ENCODE measurements at regions not wholly inside any gene's neighbourhood (a gene's known extent, or its start where the extent isn't known, plus 50 kb on each side); places are given as distances from the start of the nearest gene placed in this dataset.

DNA sequence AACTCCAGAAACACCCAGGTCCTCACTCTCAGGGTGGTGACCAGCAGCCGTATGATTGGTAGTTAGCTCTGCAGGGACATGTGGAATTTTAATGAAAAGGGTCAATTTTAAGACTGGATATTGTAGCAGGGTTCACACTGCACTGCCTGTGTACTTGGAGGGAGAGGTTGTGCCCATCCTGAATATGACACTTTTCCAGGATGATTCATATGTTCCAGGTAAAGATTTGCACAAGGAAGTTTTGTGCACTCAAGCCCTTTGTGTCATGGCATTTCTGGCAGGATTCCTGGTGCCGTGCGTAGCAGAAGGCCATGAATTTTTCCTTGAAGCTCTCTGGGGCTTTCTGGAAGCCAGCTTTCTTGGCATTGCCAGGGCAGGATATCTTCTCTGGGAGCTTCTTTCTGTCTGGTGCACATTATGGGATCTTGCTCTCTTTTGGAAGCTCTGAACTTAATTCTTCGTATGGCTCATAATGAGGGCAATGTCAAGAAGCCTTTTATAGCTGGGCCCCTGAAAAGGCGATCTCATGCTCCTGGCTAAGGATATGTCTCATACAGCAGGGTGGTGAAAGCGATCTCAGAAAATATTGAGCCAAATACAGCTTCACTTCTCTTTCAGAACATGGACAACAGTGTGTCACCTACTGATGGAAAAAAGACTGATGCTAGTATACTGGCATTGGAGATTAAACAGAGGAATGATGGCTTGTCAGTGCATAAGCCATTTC lies 1133.9 kb downstream of the AACS start:
- no peak overlapping the region for H3K27ac Mint-ChIP-seq
- TF ChIP-seq EZH2 (IDR thresholded peaks at IDR 0.05; ENCODE audit: borderline replicate concordance, insufficient read depth, low read depth, low read length, poor library complexity, severe bottlenecking) = no peak
- TF ChIP-seq, protein P1, sequence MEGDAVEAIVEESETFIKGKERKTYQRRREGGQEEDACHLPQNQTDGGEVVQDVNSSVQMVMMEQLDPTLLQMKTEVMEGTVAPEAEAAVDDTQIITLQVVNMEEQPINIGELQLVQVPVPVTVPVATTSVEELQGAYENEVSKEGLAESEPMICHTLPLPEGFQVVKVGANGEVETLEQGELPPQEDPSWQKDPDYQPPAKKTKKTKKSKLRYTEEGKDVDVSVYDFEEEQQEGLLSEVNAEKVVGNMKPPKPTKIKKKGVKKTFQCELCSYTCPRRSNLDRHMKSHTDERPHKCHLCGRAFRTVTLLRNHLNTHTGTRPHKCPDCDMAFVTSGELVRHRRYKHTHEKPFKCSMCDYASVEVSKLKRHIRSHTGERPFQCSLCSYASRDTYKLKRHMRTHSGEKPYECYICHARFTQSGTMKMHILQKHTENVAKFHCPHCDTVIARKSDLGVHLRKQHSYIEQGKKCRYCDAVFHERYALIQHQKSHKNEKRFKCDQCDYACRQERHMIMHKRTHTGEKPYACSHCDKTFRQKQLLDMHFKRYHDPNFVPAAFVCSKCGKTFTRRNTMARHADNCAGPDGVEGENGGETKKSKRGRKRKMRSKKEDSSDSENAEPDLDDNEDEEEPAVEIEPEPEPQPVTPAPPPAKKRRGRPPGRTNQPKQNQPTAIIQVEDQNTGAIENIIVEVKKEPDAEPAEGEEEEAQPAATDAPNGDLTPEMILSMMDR (IDR thresholded peaks at IDR 0.05) = no peak
- Histone ChIP-seq H3K36me3 (replicated peaks in 1 of 2; ENCODE audit: control extremely low read depth in 1 of 2, control insufficient read depth in 1 of 2, extremely low read depth in 1 of 2, insufficient read depth in 2 of 2, low read length in 1 of 2) (no peaks in the 10 kb centered on the region), H3K27ac (ENCODE audit: low read length in 2 of 2) (no peak overlapping the region), H3K9me3 (ENCODE audit: control extremely low read depth in 1 of 3, control insufficient read depth in 2 of 3, insufficient read depth in 1 of 3, low read length in 2 of 3) (peaks cover 0 to 7% (median 0%) of the 10 kb centered on the region in 3 donors), H3K79me2 (ENCODE audit: control insufficient read depth, insufficient read depth, low read length) (no peaks in the 10 kb centered on the region), H4K20me1 (ENCODE audit: control insufficient read depth, insufficient read depth, low read length, poor library complexity, severe bottlenecking) (no peaks in the 10 kb centered on the region), H3K27me3 (replicated peaks in 1 of 4; ENCODE audit: control extremely low read depth in 1 of 4, control insufficient read depth in 3 of 4, insufficient read depth in 4 of 4, low read length in 3 of 4) (no peaks in the 10 kb centered on the region), H2AFZ (ENCODE audit: insufficient read depth, low read depth, low read length, poor library complexity, severe bottlenecking) (no peak overlapping the region), H3K4me3 (ENCODE audit: control extremely low read depth in 1 of 5, extremely low read depth in 1 of 5, insufficient read depth in 1 of 5, low read depth in 2 of 5, low read length in 4 of 5) (no peak overlapping the region), H3K9ac (ENCODE audit: low read length) (no peak overlapping the region), H3K4me1 (ENCODE audit: control insufficient read depth in 2 of 2, insufficient read depth in 2 of 2, low read length in 2 of 2) (no peaks in the 10 kb centered on the region), H3K4me2 (replicated peaks; ENCODE audit: low read depth, low read length, poor library complexity, severe bottlenecking) (no peak overlapping the region)
- 85% methylated on average over 2 of the region's 6 CpGs for WGBS (ENCODE audit: insufficient coverage)
- ChIA-PET POLR2A (no interaction called here), CTCF (no interaction called here)
- H3K4me1 Mint-ChIP-seq = no peaks in the 10 kb centered on the region
- H3K4me3 Mint-ChIP-seq = no peak overlapping the region
- H3K27me3 Mint-ChIP-seq = no peaks in the 10 kb centered on the region
- H3K9me3 Mint-ChIP-seq (ENCODE audit: insufficient read depth) = no peaks in the 10 kb centered on the region
- no peak for DNase-seq
- no peak for ATAC-seq (ENCODE audit: low read depth)
- intact Hi-C loops (cut with micrococcal nuclease) = no loop called here

DNA sequence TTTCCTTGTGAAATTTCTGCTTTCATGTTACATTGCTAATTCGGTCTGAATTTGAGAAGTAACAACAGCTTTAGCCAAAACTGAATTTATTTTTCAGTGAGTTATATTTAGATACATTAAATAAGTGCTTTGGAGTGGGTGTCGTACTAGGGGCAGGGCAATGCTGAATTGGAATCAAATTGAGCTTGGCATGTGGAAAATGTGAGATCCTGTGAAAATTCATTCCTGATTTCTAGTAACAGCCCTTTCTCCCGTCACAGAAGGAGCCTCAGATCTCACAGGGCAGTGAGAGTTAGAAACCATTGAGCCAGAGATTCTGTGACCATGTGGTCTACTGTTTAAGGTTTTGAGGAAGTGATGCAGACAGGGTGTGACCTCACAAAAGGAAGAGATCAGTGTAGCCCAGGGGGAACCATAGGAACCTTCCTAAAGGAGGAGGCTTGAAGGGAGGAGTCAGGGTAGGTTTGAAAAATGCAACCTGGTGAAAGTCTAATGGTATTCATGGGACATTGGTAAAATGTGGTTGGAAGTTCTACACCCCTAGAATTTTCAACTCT lies 1136.8 kb downstream of the AACS start:
- peaks cover 0 to 8% (median 0%) of the 10 kb centered on the region in 3 donors for H3K9me3 ChIP-seq (ENCODE audit: control extremely low read depth in 1 of 3, control insufficient read depth in 2 of 3, insufficient read depth in 1 of 3, low read length in 2 of 3)
- H3K27ac ChIP-seq (ENCODE audit: low read length in 2 of 2) = no peak overlapping the region
- Mint-ChIP-seq H3K27me3 (no peaks in the 10 kb centered on the region), H3K9me3 (ENCODE audit: insufficient read depth) (no peaks in the 10 kb centered on the region), H3K4me3 (no peak overlapping the region), H3K4me1 (no peaks in the 10 kb centered on the region), H3K27ac (no peak overlapping the region)
- no peaks in the 10 kb centered on the region for H3K27me3 ChIP-seq (replicated peaks in 1 of 4; ENCODE audit: control extremely low read depth in 1 of 4, control insufficient read depth in 3 of 4, insufficient read depth in 4 of 4, low read length in 3 of 4)
- H3K4me3 ChIP-seq (ENCODE audit: control extremely low read depth in 1 of 5, extremely low read depth in 1 of 5, insufficient read depth in 1 of 5, low read depth in 2 of 5, low read length in 4 of 5) = no peak overlapping the region
- no peaks in the 10 kb centered on the region for H4K20me1 ChIP-seq (ENCODE audit: control insufficient read depth, insufficient read depth, low read length, poor library complexity, severe bottlenecking)
- H3K79me2 ChIP-seq (ENCODE audit: control insufficient read depth, insufficient read depth, low read length) = no peaks in the 10 kb centered on the region
- DNase-seq = no peak
- CTCF ChIA-PET = no interaction called here
- no peaks in the 10 kb centered on the region for H3K36me3 ChIP-seq (replicated peaks in 1 of 2; ENCODE audit: control extremely low read depth in 1 of 2, control insufficient read depth in 1 of 2, extremely low read depth in 1 of 2, insufficient read depth in 2 of 2, low read length in 1 of 2)
- no peak for ATAC-seq (ENCODE audit: low read depth)
- no peak overlapping the region for H3K9ac ChIP-seq (ENCODE audit: low read length)
- no peak overlapping the region for H2AFZ ChIP-seq (ENCODE audit: insufficient read depth, low read depth, low read length, poor library complexity, severe bottlenecking)
- TF ChIP-seq, protein P1 (IDR thresholded peaks at IDR 0.05) = no peak
- no peak for TF ChIP-seq EZH2 (IDR thresholded peaks at IDR 0.05; ENCODE audit: borderline replicate concordance, insufficient read depth, low read depth, low read length, poor library complexity, severe bottlenecking)
- intact Hi-C loops (cut with micrococcal nuclease) = no loop called here
- POLR2A ChIA-PET = no interaction called here
- no peaks in the 10 kb centered on the region for H3K4me1 ChIP-seq (ENCODE audit: control insufficient read depth in 2 of 2, insufficient read depth in 2 of 2, low read length in 2 of 2)
- H3K4me2 ChIP-seq (replicated peaks; ENCODE audit: low read depth, low read length, poor library complexity, severe bottlenecking) = no peak overlapping the region
- 83% methylated on average over 1 of the region's 3 CpGs for WGBS (ENCODE audit: insufficient coverage)

Data from B cell (primary cell).